ENCODE measurements at regions not wholly inside any gene's neighbourhood (a gene's known extent, or its start where the extent isn't known, plus 50 kb on each side); places are given as distances from the start of the nearest gene placed in this dataset.
"Not testable (repeated sequence)": the region's sequence is repeated elsewhere in the genome, so short reads cannot be mapped to it uniquely, and the experiment has no call there.

- not testable (repeated sequence) for H3K36me3 ChIP-seq (replicated peaks; ENCODE audit: control insufficient read depth, insufficient read depth, low read length); H3K27me3 ChIP-seq (ENCODE audit: control insufficient read depth, insufficient read depth, low read length); H3K4me3 ChIP-seq (ENCODE audit: insufficient read depth, low read depth, low read length); DNase-seq
Measured at GRCh38 chr2:63739180-63739579, 102.5 kb upstream of the UGP2 start.

GRCh38 chr2:63740020-63740419 lies 101.7 kb upstream of the UGP2 start:
- Histone ChIP-seq H3K27me3 (ENCODE audit: control insufficient read depth, insufficient read depth, low read length) (no peaks in the 10 kb centered on the region), H3K36me3 (replicated peaks; ENCODE audit: control insufficient read depth, insufficient read depth, low read length) (no peaks in the 10 kb centered on the region), H3K4me3 (ENCODE audit: insufficient read depth, low read depth, low read length) (no peak overlapping the region)
- no peak for DNase-seq

GRCh38 chr2:63740943-63741342 lies 100.8 kb upstream of the UGP2 start:
- H3K36me3 ChIP-seq (replicated peaks; ENCODE audit: control insufficient read depth, insufficient read depth, low read length), result no peaks in the 10 kb centered on the region
- no peaks in the 10 kb centered on the region for H3K27me3 ChIP-seq (ENCODE audit: control insufficient read depth, insufficient read depth, low read length)
- no peak for DNase-seq
- no peak overlapping the region for H3K4me3 ChIP-seq (ENCODE audit: insufficient read depth, low read depth, low read length)

- Histone ChIP-seq H3K27me3 (ENCODE audit: control insufficient read depth, insufficient read depth, low read length) (no peaks in the 10 kb centered on the region), H3K4me3 (ENCODE audit: insufficient read depth, low read depth, low read length) (no peak overlapping the region), H3K36me3 (replicated peaks; ENCODE audit: control insufficient read depth, insufficient read depth, low read length) (no peaks in the 10 kb centered on the region)
- DNase-seq, result no peak
Measured at GRCh38 chr2:63741884-63742579, 99.7 kb upstream of the UGP2 start.

GRCh38 chr2:63742580-63742976 lies 99.1 kb upstream of the UGP2 start:
- DNase-seq, result no peak
- Histone ChIP-seq H3K4me3 (ENCODE audit: insufficient read depth, low read depth, low read length) (no peak overlapping the region), H3K36me3 (replicated peaks; ENCODE audit: control insufficient read depth, insufficient read depth, low read length) (no peaks in the 10 kb centered on the region), H3K27me3 (ENCODE audit: control insufficient read depth, insufficient read depth, low read length) (no peaks in the 10 kb centered on the region)

- Histone ChIP-seq H3K27me3 (ENCODE audit: control insufficient read depth, insufficient read depth, low read length) (no peaks in the 10 kb centered on the region), H3K4me3 (ENCODE audit: insufficient read depth, low read depth, low read length) (no peak overlapping the region), H3K36me3 (replicated peaks; ENCODE audit: control insufficient read depth, insufficient read depth, low read length) (no peaks in the 10 kb centered on the region)
- DNase-seq, result no peak
Measured at GRCh38 chr2:63743170-63743981, 98.3 kb upstream of the UGP2 start.

- H3K27me3 ChIP-seq (ENCODE audit: control insufficient read depth, insufficient read depth, low read length), result no peaks in the 10 kb centered on the region
- no peak overlapping the region for H3K4me3 ChIP-seq (ENCODE audit: insufficient read depth, low read depth, low read length)
- no peaks in the 10 kb centered on the region for H3K36me3 ChIP-seq (replicated peaks; ENCODE audit: control insufficient read depth, insufficient read depth, low read length)
- no peak for DNase-seq
Measured at GRCh38 chr2:63743982-63744966, 97.4 kb upstream of the UGP2 start.

- not testable (repeated sequence) for DNase-seq; H3K36me3 ChIP-seq (replicated peaks; ENCODE audit: control insufficient read depth, insufficient read depth, low read length); H3K27me3 ChIP-seq (ENCODE audit: control insufficient read depth, insufficient read depth, low read length); H3K4me3 ChIP-seq (ENCODE audit: insufficient read depth, low read depth, low read length)
Measured at GRCh38 chr2:63746548-63746947, 95.1 kb upstream of the UGP2 start.

GRCh38 chr2:63751901-63752300 lies 89.8 kb upstream of the UGP2 start:
- Histone ChIP-seq H3K4me3 (ENCODE audit: insufficient read depth, low read depth, low read length) (no peak overlapping the region), H3K27me3 (ENCODE audit: control insufficient read depth, insufficient read depth, low read length) (no peaks in the 10 kb centered on the region), H3K36me3 (replicated peaks; ENCODE audit: control insufficient read depth, insufficient read depth, low read length) (no peaks in the 10 kb centered on the region)
- no peak for DNase-seq

GRCh38 chr2:63755216-63755615 lies 86.5 kb upstream of the UGP2 start:
- no peak for DNase-seq
- no peaks in the 10 kb centered on the region for H3K27me3 ChIP-seq (ENCODE audit: control insufficient read depth, insufficient read depth, low read length)
- H3K36me3 ChIP-seq (replicated peaks; ENCODE audit: control insufficient read depth, insufficient read depth, low read length), result no peaks in the 10 kb centered on the region
- no peak overlapping the region for H3K4me3 ChIP-seq (ENCODE audit: insufficient read depth, low read depth, low read length)

- Histone ChIP-seq H3K27me3 (ENCODE audit: control insufficient read depth, insufficient read depth, low read length) (no peaks in the 10 kb centered on the region), H3K36me3 (replicated peaks; ENCODE audit: control insufficient read depth, insufficient read depth, low read length) (no peaks in the 10 kb centered on the region), H3K4me3 (ENCODE audit: insufficient read depth, low read depth, low read length) (no peak overlapping the region)
- DNase-seq, result no peak
Measured at GRCh38 chr2:63755965-63756364, 85.7 kb upstream of the UGP2 start.

- no peaks in the 10 kb centered on the region for H3K27me3 ChIP-seq (ENCODE audit: control insufficient read depth, insufficient read depth, low read length)
- H3K4me3 ChIP-seq (ENCODE audit: insufficient read depth, low read depth, low read length), result no peak overlapping the region
- H3K36me3 ChIP-seq (replicated peaks; ENCODE audit: control insufficient read depth, insufficient read depth, low read length), result no peaks in the 10 kb centered on the region
- DNase-seq, result no peak
Measured at GRCh38 chr2:63763391-63763941, 78.2 kb upstream of the UGP2 start.

- no peaks in the 10 kb centered on the region for H3K27me3 ChIP-seq (ENCODE audit: control insufficient read depth, insufficient read depth, low read length)
- no peaks in the 10 kb centered on the region for H3K36me3 ChIP-seq (replicated peaks; ENCODE audit: control insufficient read depth, insufficient read depth, low read length)
- H3K4me3 ChIP-seq (ENCODE audit: insufficient read depth, low read depth, low read length), result no peak overlapping the region
- DNase-seq, result no peak
Measured at GRCh38 chr2:63764630-63765029, 77.1 kb upstream of the UGP2 start.

GRCh38 chr2:63765117-63765516 lies 76.6 kb upstream of the UGP2 start:
- Histone ChIP-seq H3K4me3 (ENCODE audit: insufficient read depth, low read depth, low read length) (no peak overlapping the region), H3K27me3 (ENCODE audit: control insufficient read depth, insufficient read depth, low read length) (no peaks in the 10 kb centered on the region), H3K36me3 (replicated peaks; ENCODE audit: control insufficient read depth, insufficient read depth, low read length) (no peaks in the 10 kb centered on the region)
- DNase-seq, result no peak

Data from H7 (cell line).